22Rv1 (cell line): ENCODE measurements at regions not wholly inside any gene's neighbourhood (a gene's known extent, or its start where the extent isn't known, plus 50 kb on each side); places are given as distances from the start of the nearest gene placed in this dataset.

Experiments used
- CTCF ChIP-seq: fragments of 450-650 bp; IDR thresholded peaks from 2 replicates; pipeline ENCODE4 v1.5.1; 2017; ENCODE audit warnings: mild to moderate bottlenecking
- ZFX ChIP-seq: fragments of 450-650 bp; IDR thresholded peaks from 2 replicates; pipeline ENCODE4 v1.6.1; 2017; ENCODE audit warnings: antibody characterized with exemption, borderline replicate concordance

GRCh38 chr16:77584205-77584859, 138.0 kb upstream of the NUDT7 start:
- TF ChIP-seq CTCF (peak; percentile 97), ZFX (no peak)
